ENCODE measurements at regions not wholly inside any gene's neighbourhood (a gene's known extent, or its start where the extent isn't known, plus 50 kb on each side); places are given as distances from the start of the nearest gene placed in this dataset.

GRCh38 chr1:239321877-239322276 lies 64.5 kb upstream of the CHRM3 start (continued):
- TF ChIP-seq TEAD1 (CRISPR knock-in tag; IDR thresholded peaks at IDR 0.05) (no peak), U2AF1 (optimal IDR thresholded peaks at IDR 0.05; ENCODE audit: low read depth, low read length) (no peak), SMAD2 (IDR thresholded peaks at IDR 0.05; ENCODE audit: low read depth, low read length) (no peak), ZC3H4 (CRISPR knock-in tag; IDR thresholded peaks at IDR 0.05; ENCODE audit: borderline replicate concordance) (no peak)

- Histone ChIP-seq H3K27ac (ENCODE audit: extremely low read depth, low read depth, low read length) (no peak overlapping the region), H3K79me2 (ENCODE audit: control insufficient read depth, insufficient read depth, low read length) (no peaks in the 10 kb centered on the region), H3K9me1 (ENCODE audit: control insufficient read depth, insufficient read depth, low read length) (no peaks in the 10 kb centered on the region), H3K4me3 (no peak overlapping the region), H3K9me3 (replicated peaks; ENCODE audit: control insufficient read depth, insufficient read depth, low read depth, low read length) (no peaks in the 10 kb centered on the region), H3K4me2 (ENCODE audit: insufficient read depth, low read length) (no peak overlapping the region), H3K9ac (ENCODE audit: insufficient read depth in 1 of 2, low read depth in 2 of 2, low read length in 2 of 2) (no peak overlapping the region), H3K36me3 (ENCODE audit: control insufficient read depth, insufficient read depth, low read length) (no peaks in the 10 kb centered on the region), H4K20me1 (replicated peaks; ENCODE audit: control insufficient read depth, insufficient read depth, low read length) (no peaks in the 10 kb centered on the region), H3K4me1 (replicated peaks in 1 of 2; ENCODE audit: control insufficient read depth in 2 of 2, insufficient read depth in 2 of 2, low read length in 2 of 2) (no peaks in the 10 kb centered on the region), H2AFZ (ENCODE audit: low read depth, low read length) (no peak overlapping the region), H3K27me3 (ENCODE audit: control insufficient read depth in 2 of 2, insufficient read depth in 2 of 2, low read length in 2 of 2) (no peaks in the 10 kb centered on the region)
- no peak for FAIRE-seq
- TF ChIP-seq CHAMP1 (IDR thresholded peaks at IDR 0.05) (no peak), BACH1 (tag; IDR thresholded peaks at IDR 0.05) (no peak), ZNF561 (CRISPR knock-in tag; conservative IDR thresholded peaks at IDR 0.05) (no peak), RAD51 (IDR thresholded peaks at IDR 0.05; ENCODE audit: borderline replicate concordance, low read depth) (no peak), MYNN (IDR thresholded peaks at IDR 0.05) (no peak), MYNN (CRISPR knock-in tag; IDR thresholded peaks at IDR 0.05) (no peak), SMC3 (conservative IDR thresholded peaks at IDR 0.05; ENCODE audit: insufficient read depth, low read depth, low read length) (no peak), GATAD2B (IDR thresholded peaks at IDR 0.05; ENCODE audit: borderline replicate concordance) (no peak), ELK1 (CRISPR knock-in tag; IDR thresholded peaks at IDR 0.05) (no peak), PKNOX1 (IDR thresholded peaks at IDR 0.05) (no peak), ZNF347 (CRISPR knock-in tag; IDR thresholded peaks at IDR 0.05; ENCODE audit: low read depth) (no peak)
- TF ChIP-seq, protein P1, sequence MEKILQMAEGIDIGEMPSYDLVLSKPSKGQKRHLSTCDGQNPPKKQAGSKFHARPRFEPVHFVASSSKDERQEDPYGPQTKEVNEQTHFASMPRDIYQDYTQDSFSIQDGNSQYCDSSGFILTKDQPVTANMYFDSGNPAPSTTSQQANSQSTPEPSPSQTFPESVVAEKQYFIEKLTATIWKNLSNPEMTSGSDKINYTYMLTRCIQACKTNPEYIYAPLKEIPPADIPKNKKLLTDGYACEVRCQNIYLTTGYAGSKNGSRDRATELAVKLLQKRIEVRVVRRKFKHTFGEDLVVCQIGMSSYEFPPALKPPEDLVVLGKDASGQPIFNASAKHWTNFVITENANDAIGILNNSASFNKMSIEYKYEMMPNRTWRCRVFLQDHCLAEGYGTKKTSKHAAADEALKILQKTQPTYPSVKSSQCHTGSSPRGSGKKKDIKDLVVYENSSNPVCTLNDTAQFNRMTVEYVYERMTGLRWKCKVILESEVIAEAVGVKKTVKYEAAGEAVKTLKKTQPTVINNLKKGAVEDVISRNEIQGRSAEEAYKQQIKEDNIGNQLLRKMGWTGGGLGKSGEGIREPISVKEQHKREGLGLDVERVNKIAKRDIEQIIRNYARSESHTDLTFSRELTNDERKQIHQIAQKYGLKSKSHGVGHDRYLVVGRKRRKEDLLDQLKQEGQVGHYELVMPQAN (IDR thresholded peaks at IDR 0.05; ENCODE audit: borderline replicate concordance): no peak
- WGBS (ENCODE audit: insufficient coverage, low coverage, missing lambda C conversion rate): 10% methylated on average over 1 of the region's 1 CpG
- ATAC-seq: no peak
- intact Hi-C loops (cut with micrococcal nuclease) (loop anchor here (10.0 kb wide), 1 partner anchor 577 kb away; no protein-coding TSS in a partner anchor), in situ Hi-C loops (cut with MboI) (no loop called here)
- no TSS peak for BruUV-seq (replicated peaks)
- ChIA-PET CTCF (ENCODE audit: low intra/inter-chr PET ratio) (no interaction called here), POLR2A (no interaction called here)
- no peak for DNase-seq (ENCODE audit: extremely low read depth in 1 of 4, low spot score in 3 of 4)
Observed at GRCh38 chr1:239317948-239318347, 68.4 kb upstream of the CHRM3 start.

All from K562 (cell line).